Ectodermal cell (in vitro differentiated cells): ENCODE measurements at regions not wholly inside any gene's neighbourhood (a gene's known extent, or its start where the extent isn't known, plus 50 kb on each side); places are given as distances from the start of the nearest gene placed in this dataset.
"Not testable (repeated sequence)": the region's sequence is repeated elsewhere in the genome, so short reads cannot be mapped to it uniquely, and the experiment has no call there.

Source experiments
- H3K27ac ChIP-seq: 2 replicates; pipeline ENCODE4 v1.7.0; 2013; ENCODE audit warnings: mild to moderate bottlenecking, low read depth, low read length; ENCODE audit not compliant: insufficient read depth, poor library complexity, severe bottlenecking
- H3K27me3 ChIP-seq: 2 replicates; pipeline ENCODE4 v1.7.0; 2013; ENCODE audit warnings: mild to moderate bottlenecking, low read length; ENCODE audit not compliant: insufficient read depth, control insufficient read depth, poor library complexity, severe bottlenecking
- H3K36me3 ChIP-seq: one replicate; pipeline ENCODE4 v1.7.0; 2013; ENCODE audit warnings: low read length; ENCODE audit not compliant: control insufficient read depth, insufficient read depth
- H3K4me1 ChIP-seq: one replicate; pipeline ENCODE4 v1.7.0; 2013; ENCODE audit warnings: low read length; ENCODE audit not compliant: control insufficient read depth, insufficient read depth
- H3K4me3 ChIP-seq: 2 replicates; pipeline ENCODE4 v1.7.0; 2013; ENCODE audit warnings: low read depth, low read length, control low read depth; ENCODE audit not compliant: insufficient read depth
- H3K9me3 ChIP-seq: 2 replicates; pipeline ENCODE4 v1.7.0; 2013; ENCODE audit warnings: mild to moderate bottlenecking, low read length, moderate library complexity; ENCODE audit not compliant: control insufficient read depth
- WGBS, 2 experiments: methylation state at CpG; one replicate each; pipeline ENCODE4 v1.1.7; 2013; ENCODE audit warnings: missing lambda C conversion rate in 2 of 2; 5-methylcytosine and 5-hydroxymethylcytosine counted together

DNA sequence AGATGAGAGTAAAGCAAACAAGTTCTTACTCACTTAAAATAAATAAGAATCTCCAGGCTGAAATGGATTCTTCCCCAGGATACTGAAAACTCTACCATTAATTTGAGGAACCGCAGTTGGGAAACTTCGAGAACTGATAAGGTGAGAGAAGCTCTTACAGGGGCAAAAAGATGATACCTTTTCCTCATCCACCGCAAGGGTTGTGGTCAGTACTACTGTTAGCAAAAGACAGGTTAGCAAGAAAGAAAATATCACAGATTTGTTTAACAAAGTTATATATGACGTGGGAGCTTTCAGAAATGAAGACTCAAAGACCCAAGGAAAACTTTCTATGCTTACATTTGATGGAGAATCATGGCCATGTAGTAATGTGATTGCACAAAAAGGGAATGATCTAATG is 441.6 kb downstream of the PCNX1 start:
- H3K27ac ChIP-seq, result no peak overlapping the region
- H3K36me3 ChIP-seq, result no peaks in the 10 kb centered on the region
- H3K4me1 ChIP-seq, result no peaks in the 10 kb centered on the region
- WGBS, 2 experiments, result 93 to 97% methylated on average over 4 of the region's 4 CpGs
- no peaks in the 10 kb centered on the region for H3K9me3 ChIP-seq
- H3K4me3 ChIP-seq, result no peak overlapping the region
- H3K27me3 ChIP-seq, result no peaks in the 10 kb centered on the region

DNA sequence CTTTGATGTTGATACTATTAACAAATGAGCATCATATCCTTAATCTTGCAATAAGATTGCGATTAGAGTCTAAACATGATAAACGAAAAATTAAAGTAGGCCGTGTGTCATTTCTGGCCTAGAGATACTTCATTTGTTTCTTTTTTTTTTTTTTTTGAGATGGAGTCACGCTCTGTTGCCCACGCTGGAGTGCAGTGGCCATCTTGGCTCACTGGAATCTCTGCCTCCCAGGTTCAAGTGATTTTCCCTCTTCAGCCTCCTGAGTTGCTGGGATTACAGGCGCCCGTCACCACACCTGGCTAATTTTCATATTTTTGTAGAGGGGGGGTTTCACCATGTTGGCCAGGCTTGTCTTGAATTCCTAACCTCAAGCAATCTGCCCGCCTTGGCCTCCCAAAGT is 446.9 kb downstream of the PCNX1 start:
- WGBS, 2 experiments, result 93 to 97% methylated on average over 8 of the region's 8 CpGs
- Histone ChIP-seq H3K27me3 (no peaks in the 10 kb centered on the region), H3K4me3 (no peak overlapping the region), H3K9me3 (no peaks in the 10 kb centered on the region), H3K36me3 (no peaks in the 10 kb centered on the region), H3K27ac (no peak overlapping the region), H3K4me1 (peaks cover 7% of the 10 kb centered on the region)

DNA sequence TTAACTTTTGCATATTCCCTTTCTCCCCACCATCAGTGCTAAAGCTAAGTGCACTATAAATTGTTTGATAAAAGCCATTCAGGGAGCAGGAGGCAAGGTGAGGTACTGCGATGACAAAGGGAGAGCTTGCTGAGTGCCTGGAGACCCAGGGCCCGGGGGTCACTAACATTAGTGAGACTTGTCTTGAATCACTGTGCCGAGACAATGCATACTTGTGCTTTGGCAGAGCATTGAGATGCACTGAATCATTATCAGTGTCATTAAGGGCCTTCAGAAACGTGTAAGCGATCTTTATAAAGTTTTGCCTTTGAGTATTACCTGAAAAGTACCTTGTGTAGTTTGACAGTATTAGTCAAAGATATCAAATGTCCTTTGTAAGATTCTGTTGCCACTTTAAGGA is 447.5 kb downstream of the PCNX1 start:
- H3K4me1 ChIP-seq, result peaks cover 7% of the 10 kb centered on the region
- no peaks in the 10 kb centered on the region for H3K27me3 ChIP-seq
- H3K9me3 ChIP-seq, result no peaks in the 10 kb centered on the region
- H3K4me3 ChIP-seq, result no peak overlapping the region
- no peak overlapping the region for H3K27ac ChIP-seq
- H3K36me3 ChIP-seq, result no peaks in the 10 kb centered on the region
- WGBS, 2 experiments, result 63 to 66% methylated on average over 5 of the region's 5 CpGs

DNA sequence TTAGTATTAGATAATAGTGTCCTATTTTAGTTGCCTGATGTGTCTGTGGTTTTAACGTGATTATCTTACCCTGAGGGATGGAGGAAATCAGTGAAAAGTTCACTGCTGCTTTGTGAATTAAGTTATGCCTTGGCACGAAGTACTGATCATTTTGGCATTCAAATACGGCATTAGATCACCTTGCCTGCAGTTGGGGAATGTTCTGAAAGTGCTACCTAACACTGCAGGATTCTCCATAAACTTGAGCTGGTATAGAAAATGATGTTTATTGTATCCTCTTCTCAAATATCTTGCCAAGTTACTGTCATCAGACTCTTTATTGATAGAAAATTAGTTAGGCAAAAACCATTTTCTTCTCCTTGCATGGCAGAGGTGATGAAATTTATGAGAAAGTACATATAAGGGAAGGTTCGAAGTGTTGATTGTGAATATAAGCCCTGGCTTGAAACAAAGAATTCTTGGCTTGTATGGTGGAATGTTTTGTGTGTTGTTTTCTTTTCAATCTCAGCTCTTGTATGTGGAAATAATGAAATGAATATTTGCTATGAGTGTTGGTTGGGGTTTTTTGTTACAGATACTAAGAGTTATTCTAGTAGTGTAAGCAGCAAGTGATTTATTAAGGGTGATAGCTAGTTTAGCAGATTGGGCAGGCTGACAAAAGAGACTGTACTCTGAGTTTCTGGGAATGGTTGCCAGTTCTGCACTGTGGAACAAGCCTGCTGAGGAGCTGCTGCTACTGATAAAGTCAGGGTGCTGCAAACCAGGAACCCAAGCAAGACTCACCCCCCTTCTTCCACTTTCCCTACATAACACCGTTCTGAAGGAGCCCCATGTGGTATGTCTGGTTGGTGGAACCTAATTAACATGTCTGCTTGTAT is 448.3 kb downstream of the PCNX1 start:
- no peaks in the 10 kb centered on the region for H3K27me3 ChIP-seq
- peaks cover 7% of the 10 kb centered on the region for H3K4me1 ChIP-seq
- no peaks in the 10 kb centered on the region for H3K36me3 ChIP-seq
- H3K27ac ChIP-seq, result no peak overlapping the region
- no peaks in the 10 kb centered on the region for H3K9me3 ChIP-seq
- H3K4me3 ChIP-seq, result no peak overlapping the region
- 76 to 84% methylated on average over 4 to 5 of the region's 5 CpGs for WGBS, 2 experiments

DNA sequence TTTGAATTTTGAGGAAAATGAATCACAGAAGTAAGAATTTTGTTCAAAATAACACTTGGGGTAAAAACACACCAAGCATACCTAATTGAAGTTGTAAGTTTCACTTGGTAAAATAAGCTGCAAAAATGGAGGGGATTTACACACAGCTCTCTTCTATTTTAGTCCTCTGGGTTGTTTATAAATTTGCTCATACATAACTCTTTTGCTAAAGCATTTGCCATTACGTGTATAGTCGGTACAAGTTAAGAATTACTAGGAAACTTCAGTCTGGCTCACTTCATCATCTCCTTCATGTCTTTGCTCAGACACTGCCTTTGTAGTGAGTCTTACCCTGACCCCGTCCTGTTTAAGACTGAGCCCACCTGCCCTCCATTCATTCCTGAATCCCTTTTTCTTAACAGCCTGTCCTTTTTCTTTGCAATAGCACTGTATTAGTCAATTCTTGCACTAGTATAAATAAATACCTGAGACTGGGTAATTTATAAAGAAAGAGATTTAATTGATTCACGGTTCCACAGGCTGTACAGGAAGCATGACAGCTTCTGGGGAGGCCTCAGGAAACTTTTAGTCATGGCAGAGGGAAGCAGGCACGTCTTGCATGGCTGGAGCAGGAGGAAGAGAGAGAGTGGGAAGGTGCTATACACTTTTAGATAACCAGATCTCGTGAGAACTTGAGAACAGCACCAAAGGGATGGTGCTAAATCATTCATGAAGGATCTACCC is 451.1 kb downstream of the PCNX1 start:
- H3K4me3 ChIP-seq, result no peak overlapping the region
- no peaks in the 10 kb centered on the region for H3K9me3 ChIP-seq
- no peaks in the 10 kb centered on the region for H3K36me3 ChIP-seq
- no peak overlapping the region for H3K27ac ChIP-seq
- 91 to 93% methylated on average over 6 of the region's 6 CpGs for WGBS, 2 experiments
- no peaks in the 10 kb centered on the region for H3K27me3 ChIP-seq
- peaks cover 16% of the 10 kb centered on the region for H3K4me1 ChIP-seq

DNA sequence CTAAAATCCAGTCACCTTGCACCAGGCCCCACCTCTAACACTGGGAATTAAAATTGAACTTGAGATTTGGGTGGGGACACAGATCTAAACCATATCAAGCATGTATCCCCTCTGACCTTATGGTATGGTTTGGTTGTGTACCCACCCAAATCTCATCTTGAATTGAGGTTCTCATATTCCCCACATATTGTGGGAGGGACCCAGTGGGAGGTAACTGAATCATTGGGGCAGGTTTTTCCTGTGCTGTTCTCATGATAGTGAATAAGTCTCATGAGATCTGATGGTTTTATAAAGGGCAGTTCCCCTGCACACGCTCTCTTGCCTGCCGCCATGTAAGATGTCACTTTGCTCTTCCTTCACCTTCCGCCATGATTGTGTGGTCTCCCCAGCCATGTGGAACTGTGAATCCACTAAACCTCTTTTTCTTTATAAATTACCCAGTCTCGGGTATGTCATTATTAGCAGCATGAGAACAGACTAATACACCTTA is 451.7 kb downstream of the PCNX1 start:
- not testable (repeated sequence) for H3K4me3 ChIP-seq

DNA sequence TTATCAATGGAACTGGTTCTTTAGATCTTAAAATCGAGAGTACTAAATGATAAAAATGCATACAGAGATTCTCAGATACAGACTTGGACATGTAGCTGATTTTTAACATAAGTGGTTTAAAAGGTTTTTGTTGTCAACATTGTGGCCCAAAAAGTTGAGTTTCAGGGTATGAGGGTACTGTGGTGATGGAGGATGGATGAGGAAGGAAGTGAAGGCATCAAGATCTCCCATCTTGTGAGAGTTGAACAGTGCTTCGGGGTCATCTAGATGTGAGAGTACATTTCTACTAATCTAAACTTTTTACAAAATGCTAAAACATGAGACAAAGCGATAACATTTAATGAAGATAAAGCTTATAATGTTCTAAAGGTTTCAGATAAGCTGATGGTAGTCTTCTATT is 452.6 kb downstream of the PCNX1 start:
- peaks cover 15% of the 10 kb centered on the region for H3K4me1 ChIP-seq
- 97 to 100% methylated on average over 2 to 3 of the region's 3 CpGs for WGBS, 2 experiments

More for the DNA sequence above, 451.7 kb downstream of the PCNX1 start:
- not testable (repeated sequence) for H3K27me3 ChIP-seq, H3K27ac ChIP-seq, H3K36me3 ChIP-seq, H3K9me3 ChIP-seq
- 92 to 95% methylated on average over 4 of the region's 4 CpGs for WGBS, 2 experiments
- peaks cover 16% of the 10 kb centered on the region for H3K4me1 ChIP-seq

DNA sequence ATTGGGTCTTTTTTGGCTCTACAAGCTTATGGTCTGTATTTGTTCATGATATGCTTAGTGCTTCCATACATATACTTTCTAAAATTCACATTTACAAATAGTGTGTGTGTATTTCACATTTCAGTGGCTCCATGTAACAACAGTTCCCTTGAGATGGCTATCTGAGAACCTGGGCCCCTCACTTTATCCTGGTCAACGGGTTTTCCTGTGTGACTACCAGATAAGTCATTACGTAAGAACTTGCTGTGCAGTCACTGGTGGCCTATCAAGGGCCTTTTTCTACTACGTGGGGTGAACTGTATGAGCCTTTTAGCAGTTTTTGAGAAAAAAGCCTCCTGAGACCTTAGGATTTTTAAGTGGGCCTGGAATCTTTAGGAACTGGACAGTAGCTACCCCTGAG is 454.1 kb downstream of the PCNX1 start:
- Histone ChIP-seq H3K36me3 (no peaks in the 10 kb centered on the region), H3K4me1 (peaks cover 10% of the 10 kb centered on the region), H3K4me3 (no peak overlapping the region), H3K27ac (no peak overlapping the region), H3K27me3 (no peaks in the 10 kb centered on the region), H3K9me3 (no peaks in the 10 kb centered on the region)
- 87 to 89% methylated on average over 3 of the region's 3 CpGs for WGBS, 2 experiments

More for the DNA sequence above, 452.6 kb downstream of the PCNX1 start:
- Histone ChIP-seq H3K4me3 (no peak overlapping the region), H3K9me3 (no peaks in the 10 kb centered on the region), H3K27ac (no peak overlapping the region), H3K27me3 (no peaks in the 10 kb centered on the region), H3K36me3 (no peaks in the 10 kb centered on the region)

DNA sequence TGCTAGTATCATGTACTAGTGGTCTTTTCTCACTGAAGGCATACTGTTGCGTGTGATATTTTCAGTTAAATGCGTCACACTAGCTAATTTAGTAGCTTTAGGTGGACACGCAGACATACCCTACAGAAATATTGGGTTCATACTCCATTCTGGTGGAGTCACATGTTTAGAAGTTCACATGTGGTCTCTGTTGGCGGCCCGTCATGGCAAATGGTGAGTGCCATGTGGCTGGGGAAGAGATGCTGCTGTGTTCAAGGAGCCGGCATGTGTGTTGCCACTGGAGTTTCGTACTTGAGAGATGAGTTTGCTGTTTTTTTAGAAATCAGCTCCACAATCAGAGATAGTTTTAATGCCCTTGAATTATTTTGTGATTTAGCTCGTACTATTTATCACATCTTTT is 454.6 kb downstream of the PCNX1 start:
- no peaks in the 10 kb centered on the region for H3K36me3 ChIP-seq
- H3K9me3 ChIP-seq, result no peaks in the 10 kb centered on the region

DNA sequence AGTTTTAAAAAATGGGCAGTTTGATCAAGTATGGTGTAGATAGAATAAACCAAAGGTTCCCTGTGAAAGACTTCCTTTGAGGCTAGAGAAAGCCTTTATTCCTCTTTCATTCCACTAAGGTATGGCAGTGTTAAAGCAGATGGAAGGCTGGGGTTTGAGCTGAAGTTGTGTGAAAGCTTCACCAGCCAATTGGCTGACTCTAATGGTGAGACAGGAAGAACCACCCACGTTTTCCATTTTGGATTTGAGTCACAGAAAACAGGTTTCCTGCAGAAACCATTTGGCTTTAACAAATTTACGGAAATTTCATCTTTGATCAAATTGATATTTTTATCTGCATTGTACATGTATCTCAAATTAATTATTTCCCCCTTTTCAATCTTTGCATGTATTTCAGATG is 455.0 kb downstream of the PCNX1 start:
- H3K36me3 ChIP-seq, result no peaks in the 10 kb centered on the region
- peaks cover 10% of the 10 kb centered on the region for H3K4me1 ChIP-seq
- H3K27ac ChIP-seq, result no peak overlapping the region
- no peaks in the 10 kb centered on the region for H3K9me3 ChIP-seq
- 81 to 85% methylated on average over 2 of the region's 2 CpGs for WGBS, 2 experiments
- H3K27me3 ChIP-seq, result no peaks in the 10 kb centered on the region
- no peak overlapping the region for H3K4me3 ChIP-seq

More for the DNA sequence above, 454.6 kb downstream of the PCNX1 start:
- Histone ChIP-seq H3K4me1 (peaks cover 10% of the 10 kb centered on the region), H3K27me3 (no peaks in the 10 kb centered on the region), H3K4me3 (no peak overlapping the region), H3K27ac (no peak overlapping the region)
- WGBS, 2 experiments, result 97 to 98% methylated on average over 8 of the region's 8 CpGs
